22Rv1 (cell line): ENCODE measurements at regions not wholly inside any gene's neighbourhood (a gene's known extent, or its start where the extent isn't known, plus 50 kb on each side); places are given as distances from the start of the nearest gene placed in this dataset.

Experiments
- H3K27ac ChIP-seq: fragments of 450-650 bp; 2 replicates; pipeline ENCODE4 v1.5.1; 2017
- ZFX ChIP-seq: fragments of 450-650 bp; IDR thresholded peaks from 2 replicates; pipeline ENCODE4 v1.6.1; 2017; ENCODE audit warnings: antibody characterized with exemption, borderline replicate concordance
- TF ChIP-seq, protein P1 (sequence below): fragments of 450-650 bp; IDR thresholded peaks from 2 replicates; pipeline ENCODE4 v1.5.1; 2017; ENCODE audit warnings: mild to moderate bottlenecking

DNA sequence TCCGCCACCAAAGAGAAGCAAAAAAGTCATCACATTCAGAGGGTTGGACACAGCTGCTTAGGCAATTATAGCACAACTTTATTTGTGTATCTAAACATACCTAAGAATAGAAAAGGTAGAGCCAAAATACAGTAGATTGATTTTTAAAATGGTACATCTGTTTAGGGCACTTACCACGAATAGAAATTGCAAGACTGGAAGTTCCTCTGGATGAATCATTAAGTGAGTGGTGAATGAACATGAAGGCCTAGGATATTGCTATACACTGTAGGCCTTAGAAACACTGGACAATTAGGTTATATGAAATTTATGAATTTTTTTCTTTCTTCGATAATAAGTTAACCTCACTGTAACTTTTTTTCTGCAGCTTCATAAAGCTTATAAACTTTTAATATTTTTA lies 687.0 kb downstream of the BCL11A start:
- no peak overlapping the region for H3K27ac ChIP-seq
- TF ChIP-seq ZFX: no peak
- TF ChIP-seq, protein P1, sequence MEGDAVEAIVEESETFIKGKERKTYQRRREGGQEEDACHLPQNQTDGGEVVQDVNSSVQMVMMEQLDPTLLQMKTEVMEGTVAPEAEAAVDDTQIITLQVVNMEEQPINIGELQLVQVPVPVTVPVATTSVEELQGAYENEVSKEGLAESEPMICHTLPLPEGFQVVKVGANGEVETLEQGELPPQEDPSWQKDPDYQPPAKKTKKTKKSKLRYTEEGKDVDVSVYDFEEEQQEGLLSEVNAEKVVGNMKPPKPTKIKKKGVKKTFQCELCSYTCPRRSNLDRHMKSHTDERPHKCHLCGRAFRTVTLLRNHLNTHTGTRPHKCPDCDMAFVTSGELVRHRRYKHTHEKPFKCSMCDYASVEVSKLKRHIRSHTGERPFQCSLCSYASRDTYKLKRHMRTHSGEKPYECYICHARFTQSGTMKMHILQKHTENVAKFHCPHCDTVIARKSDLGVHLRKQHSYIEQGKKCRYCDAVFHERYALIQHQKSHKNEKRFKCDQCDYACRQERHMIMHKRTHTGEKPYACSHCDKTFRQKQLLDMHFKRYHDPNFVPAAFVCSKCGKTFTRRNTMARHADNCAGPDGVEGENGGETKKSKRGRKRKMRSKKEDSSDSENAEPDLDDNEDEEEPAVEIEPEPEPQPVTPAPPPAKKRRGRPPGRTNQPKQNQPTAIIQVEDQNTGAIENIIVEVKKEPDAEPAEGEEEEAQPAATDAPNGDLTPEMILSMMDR: no peak

DNA sequence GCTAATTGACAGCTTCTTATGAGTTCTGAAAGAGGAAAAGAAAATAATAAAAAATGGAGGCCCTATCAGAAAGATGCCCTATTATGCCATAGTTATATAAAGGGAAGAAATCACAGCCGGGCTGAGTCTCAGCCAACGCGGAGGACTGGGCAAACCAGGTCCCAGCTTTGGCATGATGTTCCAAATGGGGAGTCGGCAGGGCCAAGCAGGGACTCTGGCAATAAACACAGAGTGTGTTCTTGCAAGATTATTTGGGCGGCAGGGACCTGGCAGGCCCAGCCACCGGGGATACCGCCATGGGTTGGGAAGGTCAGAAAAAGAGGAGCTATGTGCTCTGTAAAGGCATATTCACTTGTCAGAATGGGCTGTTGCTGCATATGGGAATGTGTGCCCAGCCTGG lies 694.9 kb downstream of the BCL11A start:
- TF ChIP-seq ZFX: no peak
- TF ChIP-seq, protein P1: no peak

DNA sequence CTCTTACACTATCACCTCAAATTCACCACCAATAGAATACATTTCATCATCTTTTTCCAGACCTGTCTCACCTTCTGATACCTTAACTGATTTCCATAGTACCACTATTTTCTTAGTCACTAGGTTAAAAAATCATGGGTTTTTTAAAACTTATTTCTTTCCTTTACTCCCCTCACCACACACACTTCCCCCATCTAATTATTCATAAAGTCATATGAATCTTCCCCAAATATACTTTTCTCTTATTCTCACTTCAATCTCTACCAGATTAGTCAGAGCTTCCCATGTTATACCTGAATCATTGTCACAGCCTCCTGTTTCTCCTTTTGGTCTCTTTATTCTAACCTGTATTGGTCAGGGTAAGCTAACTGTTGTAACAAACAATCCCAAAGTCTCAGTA lies 696.3 kb downstream of the BCL11A start:
- no peak for TF ChIP-seq ZFX
- TF ChIP-seq, protein P1: no peak
- no peak overlapping the region for H3K27ac ChIP-seq

More for the DNA sequence above, 694.9 kb downstream of the BCL11A start:
- H3K27ac ChIP-seq: no peak overlapping the region

DNA sequence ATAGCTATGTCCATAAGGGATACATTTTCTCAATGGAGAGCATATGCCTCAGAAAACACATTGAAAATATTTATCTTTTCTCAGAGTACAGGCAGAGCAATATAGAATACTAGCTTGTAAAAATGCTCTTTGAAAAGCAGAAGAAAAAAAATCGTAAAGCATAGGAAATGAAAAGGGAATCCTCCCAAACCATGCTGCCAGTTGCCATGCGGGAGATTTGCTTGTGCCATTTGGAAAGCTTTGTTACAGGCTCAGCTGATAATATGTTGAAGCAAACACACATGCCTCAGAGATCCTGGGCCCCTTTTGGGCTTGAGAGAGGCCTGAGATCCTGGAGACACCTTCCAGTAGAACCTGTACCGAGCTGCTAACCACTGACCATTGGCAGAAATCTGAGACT lies 697.1 kb downstream of the BCL11A start:
- no peak for TF ChIP-seq ZFX
- TF ChIP-seq, protein P1: no peak
- H3K27ac ChIP-seq: no peak overlapping the region

DNA sequence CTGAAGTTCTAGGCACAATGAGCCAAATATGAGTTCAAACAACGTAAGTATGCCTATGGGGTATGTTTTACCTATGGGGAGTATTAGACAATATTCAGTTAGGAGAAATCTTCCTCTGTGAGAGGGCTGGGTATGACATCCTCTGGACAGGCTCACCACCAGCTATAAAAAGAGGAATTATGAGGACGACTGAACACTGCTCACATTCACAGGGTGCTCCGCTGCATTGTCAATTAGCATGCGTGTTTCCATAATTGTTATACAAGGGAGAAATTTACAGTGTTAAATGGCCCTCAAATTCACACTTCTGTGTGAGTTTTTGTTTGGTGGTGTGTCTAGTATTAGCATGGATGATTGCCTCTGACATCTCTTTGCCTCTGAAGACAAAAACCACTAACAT lies 700.4 kb downstream of the BCL11A start:
- TF ChIP-seq ZFX: no peak
- TF ChIP-seq, protein P1: no peak
- no peak overlapping the region for H3K27ac ChIP-seq

DNA sequence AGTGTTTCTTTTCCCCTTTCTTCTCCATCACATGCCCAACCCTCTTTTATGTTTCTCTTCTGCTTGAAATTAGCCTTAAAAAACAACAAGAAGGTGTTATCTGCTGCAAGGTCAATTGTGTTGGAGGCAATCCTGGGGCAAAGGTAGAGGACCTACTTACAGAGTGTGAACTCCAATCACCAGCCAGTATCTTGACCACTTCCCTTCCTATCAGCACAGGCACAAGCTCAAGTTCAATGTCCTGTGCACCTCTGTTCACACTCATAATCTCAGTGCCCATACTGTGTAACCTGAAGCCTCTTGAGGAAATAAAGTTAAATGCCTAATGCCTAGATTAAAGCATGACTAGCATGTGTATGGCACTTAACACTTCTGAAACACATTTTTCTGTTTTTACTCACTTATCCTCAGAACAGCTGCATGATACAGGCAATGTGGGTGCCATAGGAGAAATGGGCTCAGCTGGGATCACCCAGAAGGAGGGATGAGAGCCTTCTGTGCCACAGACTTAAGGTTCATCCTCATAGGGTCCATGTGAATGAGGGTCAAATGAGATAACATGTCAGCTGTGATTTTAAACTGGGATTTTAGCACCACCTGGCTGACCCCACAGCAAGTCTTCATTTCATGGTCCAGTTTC lies 701.5 kb downstream of the BCL11A start:
- no peak overlapping the region for H3K27ac ChIP-seq
- TF ChIP-seq ZFX: no peak
- TF ChIP-seq, protein P1: no peak

DNA sequence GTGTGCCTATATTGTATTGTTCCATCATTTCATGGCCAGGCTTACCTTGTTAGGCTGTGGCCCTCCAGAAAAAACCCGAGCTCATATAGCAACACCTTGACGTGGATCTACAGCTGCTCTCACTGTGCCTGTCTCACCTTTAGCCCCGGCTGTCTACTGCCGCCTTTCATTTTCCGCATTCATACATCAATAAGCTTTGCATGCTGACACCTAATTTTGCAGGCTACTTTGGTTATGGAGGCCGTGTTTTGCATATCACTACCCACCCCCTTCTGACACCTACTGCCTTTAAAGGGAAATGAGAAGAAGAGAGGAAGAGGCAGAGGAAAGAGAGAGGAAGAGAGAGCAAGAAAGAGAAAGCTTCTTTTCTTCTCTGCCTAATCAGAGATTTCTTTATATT lies 702.9 kb downstream of the BCL11A start:
- no peak overlapping the region for H3K27ac ChIP-seq
- TF ChIP-seq, protein P1: no peak
- TF ChIP-seq ZFX: no peak
